ENCODE measurements at regions not wholly inside any gene's neighbourhood (a gene's known extent, or its start where the extent isn't known, plus 50 kb on each side); places are given as distances from the start of the nearest gene placed in this dataset.

- DNase-seq, result no peak
Observed at GRCh38 chr1:90778486-90778885, 61.4 kb upstream of the BARHL2 start.

GRCh38 chr1:90773812-90774211 is 56.7 kb upstream of the BARHL2 start:
- DNase-seq, result no peak

DNA sequence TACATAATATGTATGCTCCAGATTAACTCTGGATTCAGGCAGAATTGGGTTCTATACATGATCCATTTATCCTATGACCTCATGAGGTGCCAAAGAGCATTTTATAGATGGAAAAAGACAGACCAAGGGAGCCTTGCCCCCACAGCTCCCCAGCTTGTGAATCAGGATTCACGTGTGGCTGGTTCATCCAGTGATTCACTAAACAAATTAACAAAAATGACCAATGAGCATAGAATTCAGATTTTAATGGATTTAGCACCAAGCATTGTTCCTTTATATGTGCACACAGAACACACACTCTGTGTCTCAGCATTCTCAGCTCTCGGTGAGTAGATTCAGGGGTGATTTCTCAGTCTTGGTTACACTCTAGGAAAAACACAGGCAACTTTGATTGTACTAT is 51.7 kb upstream of the BARHL2 start:
- no peak for DNase-seq

DNA sequence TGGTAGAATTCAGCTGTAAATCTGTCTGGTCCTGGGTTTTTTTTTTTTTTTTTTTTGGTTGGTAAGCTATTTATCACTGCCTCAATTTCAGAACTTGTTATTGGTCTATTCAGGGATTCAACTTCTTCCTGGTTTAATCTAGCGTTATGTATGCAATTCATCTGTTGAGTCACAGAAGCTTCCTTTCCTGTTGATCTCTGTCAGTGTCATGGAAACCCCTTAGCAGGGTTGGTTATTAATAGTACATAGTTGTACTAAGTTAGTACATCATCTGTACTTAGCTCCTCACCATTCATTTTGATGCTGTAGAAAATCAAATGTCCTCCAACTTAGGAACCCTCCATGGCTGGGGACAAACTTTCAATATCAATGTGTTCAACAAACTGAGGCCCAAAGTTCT is 51.0 kb upstream of the BARHL2 start:
- no peak for DNase-seq

All from effector CD8-positive, alpha-beta T cell (primary cell).